ENCODE measurements at regions not wholly inside any gene's neighbourhood (a gene's known extent, or its start where the extent isn't known, plus 50 kb on each side); places are given as distances from the start of the nearest gene placed in this dataset.

- TF ChIP-seq CTCF (IDR thresholded peaks at IDR 0.05) (no peak), POLR2A (IDR thresholded peaks at IDR 0.05) (no peak)
These were observed 779.9 kb upstream of the CNTNAP5 start for GRCh38 chr2:123245156-123245555.

Data from esophagus squamous epithelium (tissue), 4 donors.